Erythroblast (primary cell): ENCODE measurements at regions not wholly inside any gene's neighbourhood (a gene's known extent, or its start where the extent isn't known, plus 50 kb on each side); places are given as distances from the start of the nearest gene placed in this dataset.

Source experiments
- GATA1 ChIP-seq: IDR thresholded peaks from 2 replicates; pipeline ENCODE4 v1.6.1; 2011; ENCODE audit warnings: low read depth, mild to moderate bottlenecking, control low read depth, low read length, moderate library complexity
- POLR2A ChIP-seq: IDR thresholded peaks from 2 replicates; pipeline ENCODE4 v1.6.1; 2011; ENCODE audit warnings: mild to moderate bottlenecking, low read length

DNA sequence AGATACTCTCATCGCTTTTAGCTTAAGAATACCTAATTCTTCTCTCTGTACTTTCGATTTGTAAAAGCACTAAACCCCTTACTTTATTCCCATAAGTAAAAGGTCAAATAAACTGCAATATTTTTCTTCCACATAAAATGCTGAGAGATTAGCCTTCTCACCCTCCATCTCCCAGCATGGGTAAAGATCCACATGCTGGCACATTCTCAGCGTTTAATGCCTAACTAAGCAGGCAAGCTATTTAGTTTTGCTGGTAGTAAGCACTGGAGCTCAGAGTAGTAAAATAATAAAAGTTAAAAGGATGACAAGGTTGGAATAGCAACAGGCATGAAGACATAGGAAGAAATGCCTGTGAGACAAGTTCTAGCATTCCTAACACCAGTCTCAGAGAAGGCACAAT lies 65.9 kb upstream of the NEBL start:
- TF ChIP-seq POLR2A = no peak
- TF ChIP-seq GATA1 = no peak
